ENCODE measurements at regions not wholly inside any gene's neighbourhood (a gene's known extent, or its start where the extent isn't known, plus 50 kb on each side); places are given as distances from the start of the nearest gene placed in this dataset.

DNA sequence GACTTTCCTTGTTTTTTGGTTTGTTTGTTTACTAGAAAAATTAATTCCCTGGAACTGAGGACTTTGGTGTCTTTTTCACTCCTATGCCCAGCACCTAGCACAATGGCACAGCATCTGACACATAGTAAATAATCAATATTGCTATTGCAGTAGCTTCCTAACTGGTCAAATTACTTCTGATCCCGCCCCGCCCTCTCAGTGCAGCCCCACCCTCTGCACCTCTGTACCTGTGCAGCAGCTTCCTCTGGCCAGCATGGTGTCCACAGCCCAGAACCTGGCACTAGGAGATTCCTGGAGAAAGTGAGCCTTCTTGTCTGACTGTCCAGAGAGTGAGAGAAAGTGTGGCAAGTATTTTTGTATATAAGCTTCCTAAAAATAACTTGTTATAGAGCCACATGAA, 343.2 kb downstream of the ZNF608 start:
- no CpG with 5 or more reads among the region's 2 CpGs for WGBS (ENCODE audit: extremely low coverage, insufficient read length, low lambda C conversion rate)
- H4K91ac ChIP-seq (ENCODE audit: insufficient read length, low read depth, low read length): no peak overlapping the region
- DNase-seq: no peak
- H2BK20ac ChIP-seq (ENCODE audit: low read depth, low read length, poor library complexity, severe bottlenecking): no peak overlapping the region
- Mint-ChIP-seq H3K36me3 (ENCODE audit: insufficient read depth in 1 of 3, low read depth in 3 of 3) (no peaks in the 10 kb centered on the region), H3K27me3 (ENCODE audit: low read depth) (no peaks in the 10 kb centered on the region; the same call in 1 of the 2 replicates), H3K9me3 (no peaks in the 10 kb centered on the region), H3K27ac (no peak overlapping the region), H3K4me1 (peaks cover 11 to 13% of the 10 kb centered on the region in 2 experiments), H3K4me3 (no peak overlapping the region)
- H4K20me1 ChIP-seq (ENCODE audit: control insufficient read depth, insufficient read depth, insufficient read length): no peaks in the 10 kb centered on the region
- H3K23me2 ChIP-seq (ENCODE audit: insufficient read length, low read depth, low read length, poor library complexity, severe bottlenecking): no peaks in the 10 kb centered on the region
- no peak overlapping the region for H3K27ac ChIP-seq (ENCODE audit: insufficient read length, low read depth, low read length)
- no peak overlapping the region for H2BK120ac ChIP-seq (ENCODE audit: low read depth, low read length, poor library complexity, severe bottlenecking)
- no peaks in the 10 kb centered on the region for H3K79me1 ChIP-seq (ENCODE audit: insufficient read depth, low read depth, low read length, poor library complexity, severe bottlenecking)
- H2BK15ac ChIP-seq (ENCODE audit: low read depth, low read length): no peak overlapping the region
- no peaks in the 10 kb centered on the region for H3K79me2 ChIP-seq (ENCODE audit: insufficient read depth, low read length)
- no peak overlapping the region for H3K9ac ChIP-seq (ENCODE audit: extremely low read depth, insufficient read length, low read length)
- H3T11ph ChIP-seq (ENCODE audit: low read length): no peak overlapping the region
- H3K4me2 ChIP-seq (ENCODE audit: insufficient read depth, insufficient read length, low read length): no peak overlapping the region
- H2AK5ac ChIP-seq (ENCODE audit: insufficient read length, low read length): no peak overlapping the region
- no peak overlapping the region for H2BK5ac ChIP-seq (ENCODE audit: insufficient read length, low read length)
- H3K27me3 ChIP-seq (ENCODE audit: insufficient read depth, low read length): no peaks in the 10 kb centered on the region
- no peaks in the 10 kb centered on the region; the same call in 1 of the 2 replicates for H3K4me1 ChIP-seq (ENCODE audit: insufficient read depth, low read length)
- no peak overlapping the region for H3K4ac ChIP-seq (ENCODE audit: low read depth, low read length)
- H3K56ac ChIP-seq (ENCODE audit: insufficient read length, low read depth, low read length): no peak overlapping the region
- no peak overlapping the region for H3K23ac ChIP-seq (ENCODE audit: insufficient read length, low read depth, low read length)
- H2AFZ ChIP-seq (ENCODE audit: low read length): no peak overlapping the region
- H2BK12ac ChIP-seq (ENCODE audit: insufficient read length, low read depth, low read length): no peak overlapping the region
- TF ChIP-seq, protein P1, sequence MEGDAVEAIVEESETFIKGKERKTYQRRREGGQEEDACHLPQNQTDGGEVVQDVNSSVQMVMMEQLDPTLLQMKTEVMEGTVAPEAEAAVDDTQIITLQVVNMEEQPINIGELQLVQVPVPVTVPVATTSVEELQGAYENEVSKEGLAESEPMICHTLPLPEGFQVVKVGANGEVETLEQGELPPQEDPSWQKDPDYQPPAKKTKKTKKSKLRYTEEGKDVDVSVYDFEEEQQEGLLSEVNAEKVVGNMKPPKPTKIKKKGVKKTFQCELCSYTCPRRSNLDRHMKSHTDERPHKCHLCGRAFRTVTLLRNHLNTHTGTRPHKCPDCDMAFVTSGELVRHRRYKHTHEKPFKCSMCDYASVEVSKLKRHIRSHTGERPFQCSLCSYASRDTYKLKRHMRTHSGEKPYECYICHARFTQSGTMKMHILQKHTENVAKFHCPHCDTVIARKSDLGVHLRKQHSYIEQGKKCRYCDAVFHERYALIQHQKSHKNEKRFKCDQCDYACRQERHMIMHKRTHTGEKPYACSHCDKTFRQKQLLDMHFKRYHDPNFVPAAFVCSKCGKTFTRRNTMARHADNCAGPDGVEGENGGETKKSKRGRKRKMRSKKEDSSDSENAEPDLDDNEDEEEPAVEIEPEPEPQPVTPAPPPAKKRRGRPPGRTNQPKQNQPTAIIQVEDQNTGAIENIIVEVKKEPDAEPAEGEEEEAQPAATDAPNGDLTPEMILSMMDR (conservative IDR thresholded peaks at IDR 0.05): no peak
- H3K14ac ChIP-seq (ENCODE audit: insufficient read depth, low read length): no peak overlapping the region
- no peak overlapping the region for H3K18ac ChIP-seq (ENCODE audit: insufficient read length, low read depth, low read length)
- no peak overlapping the region for H4K5ac ChIP-seq (ENCODE audit: insufficient read length, low read depth, low read length)
- H4K8ac ChIP-seq (replicated peaks; ENCODE audit: insufficient read length, low read depth, low read length): no peak overlapping the region
- no peaks in the 10 kb centered on the region for H3K9me3 ChIP-seq (ENCODE audit: control insufficient read depth, low read depth, low read length)
